GM12865 (cell line): ENCODE measurements at regions not wholly inside any gene's neighbourhood (a gene's known extent, or its start where the extent isn't known, plus 50 kb on each side); places are given as distances from the start of the nearest gene placed in this dataset.
"Not testable (repeated sequence)": the region's sequence is repeated elsewhere in the genome, so short reads cannot be mapped to it uniquely, and the experiment has no call there.

Source experiments
- DNase-seq: peaks from one replicate; pipeline ENCODE4 v3.0.0; 2010; ENCODE audit warnings: low read depth
- H3K4me3 ChIP-seq: 2 replicates; pipeline ENCODE4 v1.5.1; 2011; ENCODE audit warnings: mild to moderate bottlenecking, low read depth, low read length, control low read depth
- CTCF ChIP-seq: IDR thresholded peaks from 2 replicates; pipeline ENCODE4 v1.5.1; 2011; ENCODE audit warnings: low read length, control low read depth, low read depth, inconsistent platforms; ENCODE audit not compliant: insufficient read depth; ENCODE audit errors: missing control alignments

DNA sequence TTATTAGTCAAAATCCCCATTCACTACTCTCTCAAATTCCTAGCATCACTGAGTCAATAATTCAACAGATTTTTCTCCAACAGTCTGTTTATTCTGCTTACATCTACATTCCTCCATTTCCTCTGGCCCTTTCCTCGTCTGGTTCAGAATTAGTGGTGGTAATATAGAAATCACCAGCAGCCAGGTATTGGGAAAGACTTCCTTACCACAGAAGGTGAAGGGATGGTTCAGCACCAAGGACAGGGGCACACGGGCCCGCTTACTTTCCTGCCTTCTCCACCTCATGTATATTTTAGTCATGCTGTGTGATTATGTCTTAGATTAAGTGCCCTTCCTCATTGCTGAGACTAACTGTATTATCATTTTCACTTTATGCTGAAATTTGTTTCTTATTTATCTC, 70.4 kb upstream of the APBB1IP start:
- peak; percentile 57 for DNase-seq

GRCh38 chr10:26368463-26368862, 69.7 kb upstream of the APBB1IP start:
- no peak for TF ChIP-seq CTCF
- H3K4me3 ChIP-seq: peak overlapping the region; percentile 44
- peak; percentile 35 for DNase-seq

More for the DNA sequence above, 70.4 kb upstream of the APBB1IP start:
- no peak for TF ChIP-seq CTCF
- H3K4me3 ChIP-seq: no peak overlapping the region

GRCh38 chr10:26372513-26373354, 65.4 kb upstream of the APBB1IP start:
- DNase-seq: peak; percentile 51
- H3K4me3 ChIP-seq: peak overlapping the region; percentile 26; the same call in 1 of the 2 replicates
- TF ChIP-seq CTCF: no peak

DNA sequence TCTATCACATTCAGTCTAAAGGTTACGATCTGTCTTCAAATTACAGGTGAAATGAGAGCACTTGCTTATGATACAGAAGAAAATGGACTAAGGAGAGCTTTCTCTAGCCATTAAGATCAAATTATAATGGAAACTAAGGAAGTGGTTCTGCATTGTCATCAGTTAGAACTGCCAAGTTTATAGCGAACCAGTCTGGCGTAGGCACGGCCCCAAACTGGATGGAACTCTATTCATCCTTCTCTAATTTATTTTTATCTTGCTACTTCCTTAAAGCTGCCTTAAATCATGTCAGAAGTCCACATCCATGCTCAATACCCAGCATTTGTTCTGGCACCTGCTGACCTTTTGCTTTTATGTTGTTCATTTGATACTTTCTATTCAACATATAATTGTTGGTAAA, 63.7 kb upstream of the APBB1IP start:
- no peak for TF ChIP-seq CTCF
- no peak for DNase-seq
- H3K4me3 ChIP-seq: no peak overlapping the region

GRCh38 chr10:26377224-26377810, 60.8 kb upstream of the APBB1IP start:
- not testable (repeated sequence) for DNase-seq, H3K4me3 ChIP-seq

- no peak overlapping the region for H3K4me3 ChIP-seq
- DNase-seq: no peak
- TF ChIP-seq CTCF: no peak
Measured at GRCh38 chr10:26378861-26379294, 59.3 kb upstream of the APBB1IP start.

DNA sequence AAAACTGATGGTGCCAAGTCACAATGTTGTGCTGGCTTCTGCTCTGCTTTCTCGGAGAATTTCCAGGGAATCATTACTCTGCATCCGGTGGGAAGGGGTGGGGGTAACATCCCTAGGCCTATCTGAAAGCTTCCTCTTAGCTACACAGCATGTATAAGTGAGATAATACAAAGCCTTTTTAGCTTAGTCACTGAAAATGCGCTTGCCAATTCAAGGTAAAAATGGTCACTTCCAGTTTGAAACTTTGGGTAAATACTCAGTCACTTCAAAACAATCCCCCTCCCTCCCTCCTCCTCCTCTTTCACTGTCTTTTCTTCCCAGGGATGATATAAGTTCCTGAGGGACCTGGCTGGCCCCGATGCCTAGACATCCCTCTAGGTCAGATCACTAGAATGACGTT, 57.3 kb upstream of the APBB1IP start:
- DNase-seq: no peak
- TF ChIP-seq CTCF: no peak
- no peak overlapping the region for H3K4me3 ChIP-seq
